ENCODE measurements at regions not wholly inside any gene's neighbourhood (a gene's known extent, or its start where the extent isn't known, plus 50 kb on each side); places are given as distances from the start of the nearest gene placed in this dataset.

- DNase-seq (ENCODE audit: low spot score) = no peak
- no peaks in the 10 kb centered on the region for H3K36me3 ChIP-seq (ENCODE audit: control insufficient read depth in 4 of 4, insufficient read depth in 3 of 4, low read depth in 1 of 4, low read length in 3 of 4)
- H3K27me3 ChIP-seq (ENCODE audit: control insufficient read depth in 4 of 4, insufficient read depth in 4 of 4, low read length in 3 of 4) = no peaks in the 10 kb centered on the region
- H3K9me3 ChIP-seq (ENCODE audit: control insufficient read depth in 4 of 4, low read length in 3 of 4) = no peaks in the 10 kb centered on the region
- no peak overlapping the region for H3K9ac ChIP-seq (ENCODE audit: low read depth in 1 of 2, low read length in 2 of 2)
- 67% methylated on average over 4 of the region's 4 CpGs for WGBS
- H3K4me3 ChIP-seq (ENCODE audit: low read depth in 1 of 3, low read length in 3 of 3) = no peak overlapping the region
- TF ChIP-seq YY1 (IDR thresholded peaks at IDR 0.05) (no peak), FOXA1 (IDR thresholded peaks at IDR 0.05) (no peak)
- TF ChIP-seq, protein P1, sequence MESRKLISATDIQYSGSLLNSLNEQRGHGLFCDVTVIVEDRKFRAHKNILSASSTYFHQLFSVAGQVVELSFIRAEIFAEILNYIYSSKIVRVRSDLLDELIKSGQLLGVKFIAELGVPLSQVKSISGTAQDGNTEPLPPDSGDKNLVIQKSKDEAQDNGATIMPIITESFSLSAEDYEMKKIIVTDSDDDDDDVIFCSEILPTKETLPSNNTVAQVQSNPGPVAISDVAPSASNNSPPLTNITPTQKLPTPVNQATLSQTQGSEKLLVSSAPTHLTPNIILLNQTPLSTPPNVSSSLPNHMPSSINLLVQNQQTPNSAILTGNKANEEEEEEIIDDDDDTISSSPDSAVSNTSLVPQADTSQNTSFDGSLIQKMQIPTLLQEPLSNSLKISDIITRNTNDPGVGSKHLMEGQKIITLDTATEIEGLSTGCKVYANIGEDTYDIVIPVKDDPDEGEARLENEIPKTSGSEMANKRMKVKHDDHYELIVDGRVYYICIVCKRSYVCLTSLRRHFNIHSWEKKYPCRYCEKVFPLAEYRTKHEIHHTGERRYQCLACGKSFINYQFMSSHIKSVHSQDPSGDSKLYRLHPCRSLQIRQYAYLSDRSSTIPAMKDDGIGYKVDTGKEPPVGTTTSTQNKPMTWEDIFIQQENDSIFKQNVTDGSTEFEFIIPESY (IDR thresholded peaks at IDR 0.05) = no peak
- no peaks in the 10 kb centered on the region for H3K4me1 ChIP-seq (ENCODE audit: control insufficient read depth in 4 of 4, insufficient read depth in 4 of 4, low read length in 3 of 4)
- no peak overlapping the region for H3K27ac ChIP-seq (ENCODE audit: low read depth in 1 of 2, low read length in 2 of 2)
Measured at GRCh38 chr7:153852261-153852660, 199.9 kb upstream of the DPP6 start.

DNA sequence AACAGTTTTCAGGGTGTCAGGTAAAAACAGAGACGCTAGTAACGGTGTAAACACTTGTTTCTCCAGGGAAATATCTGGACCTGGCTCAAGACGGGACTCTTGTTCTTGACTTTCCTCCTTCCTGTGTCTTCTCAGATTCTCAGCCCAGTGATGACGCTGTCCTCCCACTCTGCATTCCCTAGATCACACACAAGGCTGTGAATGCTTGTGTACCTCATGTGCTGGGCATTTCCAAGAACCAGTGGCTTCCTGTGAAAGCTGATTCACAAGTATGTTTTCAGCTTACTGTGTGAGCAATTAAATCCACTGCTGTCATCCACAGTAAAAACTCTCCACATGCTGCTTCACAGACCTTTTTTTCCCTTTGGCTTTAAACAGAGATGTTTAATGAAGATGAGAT lies 193.8 kb upstream of the DPP6 start:
- DNase-seq (ENCODE audit: low spot score) = no peak
- Histone ChIP-seq H3K9ac (ENCODE audit: low read depth in 1 of 2, low read length in 2 of 2) (no peak overlapping the region), H3K4me3 (ENCODE audit: low read depth in 1 of 3, low read length in 3 of 3) (no peak overlapping the region), H3K4me1 (ENCODE audit: control insufficient read depth in 4 of 4, insufficient read depth in 4 of 4, low read length in 3 of 4) (no peaks in the 10 kb centered on the region), H3K9me3 (ENCODE audit: control insufficient read depth in 4 of 4, low read length in 3 of 4) (no peaks in the 10 kb centered on the region), H3K27ac (ENCODE audit: low read depth in 1 of 2, low read length in 2 of 2) (no peak overlapping the region), H3K36me3 (ENCODE audit: control insufficient read depth in 4 of 4, insufficient read depth in 3 of 4, low read depth in 1 of 4, low read length in 3 of 4) (no peaks in the 10 kb centered on the region), H3K27me3 (ENCODE audit: control insufficient read depth in 4 of 4, insufficient read depth in 4 of 4, low read length in 3 of 4) (peaks cover 0 to 6% (median 0%) of the 10 kb centered on the region in 4 donors)
- WGBS = 55% methylated on average over 4 of the region's 4 CpGs
- TF ChIP-seq HNF4G (IDR thresholded peaks at IDR 0.05) (no peak), ATF3 (IDR thresholded peaks at IDR 0.05) (no peak), GABPA (IDR thresholded peaks at IDR 0.05 in 1 of 2, conservative IDR thresholded peaks at IDR 0.05 in 1 of 2) (no peak), RAD21 (IDR thresholded peaks at IDR 0.05) (no peak), SP1 (IDR thresholded peaks at IDR 0.05) (no peak), YY1 (IDR thresholded peaks at IDR 0.05) (no peak), NR2F2 (IDR thresholded peaks at IDR 0.05) (no peak), JUND (IDR thresholded peaks at IDR 0.05) (no peak), FOXA1 (IDR thresholded peaks at IDR 0.05) (no peak), RXRA (IDR thresholded peaks at IDR 0.05) (no peak), TAF1 (conservative IDR thresholded peaks at IDR 0.05) (no peak), FOXA2 (IDR thresholded peaks at IDR 0.05) (no peak), EGR1 (IDR thresholded peaks at IDR 0.05; ENCODE audit: low read depth in 2 of 2) (no peak), REST (IDR thresholded peaks at IDR 0.05) (no peak), HNF4A (conservative IDR thresholded peaks at IDR 0.05) (no peak), MAX (IDR thresholded peaks at IDR 0.05) (no peak)
- TF ChIP-seq, protein P1 (IDR thresholded peaks at IDR 0.05) = no peak
- TF ChIP-seq, protein P2, sequence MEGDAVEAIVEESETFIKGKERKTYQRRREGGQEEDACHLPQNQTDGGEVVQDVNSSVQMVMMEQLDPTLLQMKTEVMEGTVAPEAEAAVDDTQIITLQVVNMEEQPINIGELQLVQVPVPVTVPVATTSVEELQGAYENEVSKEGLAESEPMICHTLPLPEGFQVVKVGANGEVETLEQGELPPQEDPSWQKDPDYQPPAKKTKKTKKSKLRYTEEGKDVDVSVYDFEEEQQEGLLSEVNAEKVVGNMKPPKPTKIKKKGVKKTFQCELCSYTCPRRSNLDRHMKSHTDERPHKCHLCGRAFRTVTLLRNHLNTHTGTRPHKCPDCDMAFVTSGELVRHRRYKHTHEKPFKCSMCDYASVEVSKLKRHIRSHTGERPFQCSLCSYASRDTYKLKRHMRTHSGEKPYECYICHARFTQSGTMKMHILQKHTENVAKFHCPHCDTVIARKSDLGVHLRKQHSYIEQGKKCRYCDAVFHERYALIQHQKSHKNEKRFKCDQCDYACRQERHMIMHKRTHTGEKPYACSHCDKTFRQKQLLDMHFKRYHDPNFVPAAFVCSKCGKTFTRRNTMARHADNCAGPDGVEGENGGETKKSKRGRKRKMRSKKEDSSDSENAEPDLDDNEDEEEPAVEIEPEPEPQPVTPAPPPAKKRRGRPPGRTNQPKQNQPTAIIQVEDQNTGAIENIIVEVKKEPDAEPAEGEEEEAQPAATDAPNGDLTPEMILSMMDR (IDR thresholded peaks at IDR 0.05; ENCODE audit: low read depth, low read length, missing input control) = no peak

Data from liver (tissue), 8 donors.